Vagina (tissue), 2 donors: ENCODE measurements at regions not wholly inside any gene's neighbourhood (a gene's known extent, or its start where the extent isn't known, plus 50 kb on each side); places are given as distances from the start of the nearest gene placed in this dataset.

Experiments used
- DNase-seq, 2 donors: peaks; one replicate each; pipeline ENCODE4 v3.0.0-alpha.2; 2017; ENCODE audit errors: extremely low spot score in 2 of 2
- H3K27ac ChIP-seq: fragments of 200-600 bp; sonication (generic); one replicate; pipeline ENCODE4 v1.5.1; 2019
- H3K27me3 ChIP-seq: fragments of 200-600 bp; sonication (generic); one replicate; pipeline ENCODE4 v1.5.1; 2019
- H3K36me3 ChIP-seq, 2 donors: fragments of 200-600 bp; sonication (generic); one replicate each; pipeline ENCODE4 v1.5.1; 2017 to 2019
- H3K4me1 ChIP-seq: fragments of 200-600 bp; sonication (generic); one replicate; pipeline ENCODE4 v1.5.1; 2019
- H3K4me3 ChIP-seq, 2 donors: fragments of 200-600 bp; sonication (generic); 1 replicate in 1 of 2; 2 replicates in 1 of 2; pipeline ENCODE4 v1.5.1; 2016 to 2019
- H3K9me3 ChIP-seq: fragments of 200-600 bp; sonication (generic); one replicate; pipeline ENCODE4 v1.5.1; 2019
- POLR2A ChIP-seq, 2 donors: fragments of 450-650 bp; IDR thresholded peaks; one replicate each; pipeline ENCODE4 v1.6.1; 2017; ENCODE audit warnings: antibody characterized with exemption in 2 of 2, mild to moderate bottlenecking in 2 of 2, moderate library complexity in 2 of 2
- POLR2AphosphoS5 ChIP-seq, 2 donors: sonication (generic); formaldehyde crosslinking; IDR thresholded peaks; one replicate each; pipeline ENCODE4 v1.9.0; 2017; ENCODE audit warnings: antibody characterized with exemption in 2 of 2, mild to moderate bottlenecking in 2 of 2, low read depth in 1 of 2; ENCODE audit not compliant: insufficient read depth in 1 of 2
- intact Hi-C: fragments of 100-400 bp; cut with DNase I; formaldehyde crosslinking; loops from one replicate; pipeline ENCODE4 v1.15.1; 2023
- TF ChIP-seq, protein P1 (sequence below), 3 experiments: fragments of 450-650 bp in 2 of 3; fragments of 200-600 bp in 1 of 3; sonication (generic) in 1 of 3; IDR thresholded peaks; one replicate each; pipeline ENCODE4 v1.5.1; 2017 to 2019; ENCODE audit warnings: antibody characterized with exemption in 3 of 3, mild to moderate bottlenecking in 2 of 3, moderate library complexity in 2 of 3

DNA sequence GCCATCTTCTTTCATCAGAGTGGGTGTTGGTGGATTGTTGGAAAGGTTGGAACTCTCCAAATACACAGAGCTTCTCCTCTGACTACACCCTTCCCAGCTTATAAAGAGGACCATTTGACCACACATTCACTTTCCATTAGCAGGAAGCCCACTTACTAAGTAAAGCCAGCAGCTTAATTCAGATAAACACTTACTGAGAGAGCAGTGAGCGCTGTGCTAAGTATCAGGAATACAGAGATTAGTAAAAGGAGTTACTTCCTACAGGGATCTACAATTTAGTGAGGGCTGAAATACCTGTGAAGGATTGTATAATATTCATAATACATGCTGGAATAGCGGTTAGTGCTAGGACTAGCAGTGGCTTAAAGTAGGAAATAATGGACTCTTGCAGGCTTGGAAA is 343.0 kb downstream of the NYAP2 start:
- no peak for DNase-seq
- Histone ChIP-seq H3K27me3 (no peaks in the 10 kb centered on the region), H3K27ac (no peak overlapping the region), H3K4me3 (no peak overlapping the region), H3K4me1 (peaks cover 3% of the 10 kb centered on the region), H3K9me3 (no peaks in the 10 kb centered on the region), H3K36me3 (no peaks in the 10 kb centered on the region)
- TF ChIP-seq POLR2A (IDR thresholded peaks at IDR 0.05): no peak
- no peak for TF ChIP-seq POLR2AphosphoS5 (IDR thresholded peaks at IDR 0.05; ENCODE audit: insufficient read depth in 1 of 2, low read depth in 1 of 2)
- TF ChIP-seq, protein P1, sequence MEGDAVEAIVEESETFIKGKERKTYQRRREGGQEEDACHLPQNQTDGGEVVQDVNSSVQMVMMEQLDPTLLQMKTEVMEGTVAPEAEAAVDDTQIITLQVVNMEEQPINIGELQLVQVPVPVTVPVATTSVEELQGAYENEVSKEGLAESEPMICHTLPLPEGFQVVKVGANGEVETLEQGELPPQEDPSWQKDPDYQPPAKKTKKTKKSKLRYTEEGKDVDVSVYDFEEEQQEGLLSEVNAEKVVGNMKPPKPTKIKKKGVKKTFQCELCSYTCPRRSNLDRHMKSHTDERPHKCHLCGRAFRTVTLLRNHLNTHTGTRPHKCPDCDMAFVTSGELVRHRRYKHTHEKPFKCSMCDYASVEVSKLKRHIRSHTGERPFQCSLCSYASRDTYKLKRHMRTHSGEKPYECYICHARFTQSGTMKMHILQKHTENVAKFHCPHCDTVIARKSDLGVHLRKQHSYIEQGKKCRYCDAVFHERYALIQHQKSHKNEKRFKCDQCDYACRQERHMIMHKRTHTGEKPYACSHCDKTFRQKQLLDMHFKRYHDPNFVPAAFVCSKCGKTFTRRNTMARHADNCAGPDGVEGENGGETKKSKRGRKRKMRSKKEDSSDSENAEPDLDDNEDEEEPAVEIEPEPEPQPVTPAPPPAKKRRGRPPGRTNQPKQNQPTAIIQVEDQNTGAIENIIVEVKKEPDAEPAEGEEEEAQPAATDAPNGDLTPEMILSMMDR (IDR thresholded peaks at IDR 0.05): no peak
- intact Hi-C loops: no loop called here

DNA sequence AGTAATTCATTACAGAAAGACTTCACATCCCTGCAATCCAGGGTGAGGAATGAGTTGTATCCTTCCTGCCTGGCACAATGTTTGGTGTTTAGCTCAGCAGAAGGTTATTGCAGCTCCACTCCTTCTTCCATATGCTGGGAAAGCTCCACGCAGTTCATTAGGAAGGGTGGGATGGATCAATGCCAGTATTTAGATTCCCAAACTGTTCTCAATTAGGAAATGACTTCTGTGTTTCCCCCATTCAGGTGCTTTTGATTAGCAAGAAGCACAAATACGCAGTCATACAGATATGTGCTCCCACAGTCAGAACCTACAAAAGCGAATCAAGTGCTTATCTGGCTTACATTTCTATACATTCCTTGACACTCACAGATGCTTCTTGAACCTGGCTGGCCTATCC is 340.6 kb downstream of the NYAP2 start:
- H3K27me3 ChIP-seq: no peaks in the 10 kb centered on the region
- TF ChIP-seq, protein P1 (IDR thresholded peaks at IDR 0.05): no peak
- no peak for TF ChIP-seq POLR2A (IDR thresholded peaks at IDR 0.05)
- no peak for TF ChIP-seq POLR2AphosphoS5 (IDR thresholded peaks at IDR 0.05; ENCODE audit: insufficient read depth in 1 of 2, low read depth in 1 of 2)
- no peak overlapping the region for H3K27ac ChIP-seq
- no peak overlapping the region for H3K4me3 ChIP-seq
- no peaks in the 10 kb centered on the region for H3K36me3 ChIP-seq
- no peaks in the 10 kb centered on the region for H3K9me3 ChIP-seq
- peaks cover 22% of the 10 kb centered on the region for H3K4me1 ChIP-seq
- intact Hi-C loops: no loop called here
- no peak for DNase-seq

DNA sequence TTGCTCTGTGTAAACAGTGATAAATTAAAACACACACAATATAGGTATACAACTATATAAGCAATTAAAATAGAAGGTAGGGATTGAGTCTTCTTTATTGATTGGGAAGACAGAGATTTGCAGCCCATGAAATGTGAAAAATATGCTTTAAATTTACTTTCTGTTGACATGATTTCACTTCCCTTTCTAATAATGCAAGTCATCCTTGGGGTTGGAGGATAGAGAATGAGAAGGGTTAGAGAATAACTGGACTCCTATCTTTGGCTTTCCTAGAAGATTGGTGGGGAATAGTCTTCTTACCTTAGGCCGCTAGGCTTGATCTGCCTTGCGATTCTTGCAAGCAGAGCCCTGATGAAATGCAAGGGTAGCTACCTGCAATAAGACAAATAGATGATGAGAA is 339.8 kb downstream of the NYAP2 start:
- intact Hi-C loops: no loop called here
- Histone ChIP-seq H3K27me3 (no peaks in the 10 kb centered on the region), H3K9me3 (no peaks in the 10 kb centered on the region), H3K36me3 (no peaks in the 10 kb centered on the region), H3K27ac (no peak overlapping the region), H3K4me1 (peaks cover 22% of the 10 kb centered on the region), H3K4me3 (no peak overlapping the region)
- TF ChIP-seq, protein P1 (IDR thresholded peaks at IDR 0.05): no peak
- no peak for TF ChIP-seq POLR2A (IDR thresholded peaks at IDR 0.05)
- TF ChIP-seq POLR2AphosphoS5 (IDR thresholded peaks at IDR 0.05; ENCODE audit: insufficient read depth in 1 of 2, low read depth in 1 of 2): no peak
- DNase-seq: no peak

DNA sequence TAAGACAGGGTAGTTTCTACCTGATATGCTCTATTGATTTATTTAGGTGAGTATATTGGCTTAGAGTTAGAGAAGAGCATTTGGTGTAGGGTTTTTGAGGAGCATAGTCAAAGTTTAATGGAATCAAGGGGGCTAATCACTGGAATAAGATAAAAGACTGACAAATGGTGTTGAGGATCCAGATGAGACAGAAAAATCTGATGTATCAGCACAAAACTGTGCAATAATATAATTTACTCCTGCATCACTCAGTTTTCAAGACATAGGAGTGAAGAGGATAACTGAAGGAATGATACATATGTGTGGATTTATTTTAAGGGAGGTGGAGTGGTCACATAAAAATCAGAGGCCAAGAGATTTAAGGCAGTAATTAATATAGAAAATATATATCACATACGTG is 339.2 kb downstream of the NYAP2 start:
- Histone ChIP-seq H3K4me3 (no peak overlapping the region), H3K27ac (no peak overlapping the region), H3K9me3 (no peaks in the 10 kb centered on the region), H3K27me3 (no peaks in the 10 kb centered on the region), H3K4me1 (peaks cover 22% of the 10 kb centered on the region), H3K36me3 (no peaks in the 10 kb centered on the region)
- no peak for DNase-seq
- TF ChIP-seq POLR2AphosphoS5 (IDR thresholded peaks at IDR 0.05; ENCODE audit: insufficient read depth in 1 of 2, low read depth in 1 of 2) (no peak), POLR2A (IDR thresholded peaks at IDR 0.05) (no peak)
- TF ChIP-seq, protein P1 (IDR thresholded peaks at IDR 0.05): no peak
- intact Hi-C loops: no loop called here

DNA sequence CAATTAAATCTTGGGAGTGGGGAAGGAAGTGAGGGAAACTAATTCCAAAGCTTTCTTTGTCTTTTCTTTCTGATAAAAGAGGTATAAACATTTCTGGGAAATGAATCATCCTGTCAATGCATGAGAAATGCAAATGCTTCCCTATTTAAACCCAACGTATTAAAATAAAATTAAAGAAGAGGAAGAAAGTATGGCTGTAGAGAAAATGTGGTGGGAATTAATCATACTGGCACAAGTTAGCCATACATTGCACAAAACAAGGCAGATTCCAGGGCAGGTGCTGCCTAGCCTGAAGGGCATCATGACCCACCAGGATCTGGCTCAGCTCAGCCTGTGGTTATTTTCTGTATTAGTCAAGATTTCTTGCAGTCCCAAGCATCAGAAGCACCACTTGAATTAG is 338.0 kb downstream of the NYAP2 start:
- no peaks in the 10 kb centered on the region for H3K9me3 ChIP-seq
- no peak for DNase-seq
- intact Hi-C loops: no loop called here
- H3K4me1 ChIP-seq: peaks cover 22% of the 10 kb centered on the region
- H3K36me3 ChIP-seq: no peaks in the 10 kb centered on the region
- no peak overlapping the region for H3K27ac ChIP-seq
- no peaks in the 10 kb centered on the region for H3K27me3 ChIP-seq
- no peak overlapping the region for H3K4me3 ChIP-seq
- TF ChIP-seq, protein P1 (IDR thresholded peaks at IDR 0.05): no peak
- TF ChIP-seq POLR2A (IDR thresholded peaks at IDR 0.05) (no peak), POLR2AphosphoS5 (IDR thresholded peaks at IDR 0.05; ENCODE audit: insufficient read depth in 1 of 2, low read depth in 1 of 2) (no peak)
